Lung (tissue), 11 donors: ENCODE measurements at regions not wholly inside any gene's neighbourhood (a gene's known extent, or its start where the extent isn't known, plus 50 kb on each side); places are given as distances from the start of the nearest gene placed in this dataset.
"Not testable (repeated sequence)": the region's sequence is repeated elsewhere in the genome, so short reads cannot be mapped to it uniquely, and the experiment has no call there.

Experiments used
- ATAC-seq: fragments of 200-7000 bp; cut with Tn5 transposase; one replicate; pipeline ENCODE4 v1.9.1; 2020; ENCODE audit warnings: moderate number of reproducible peaks; ENCODE audit not compliant: insufficient read depth, low FRiP score
- DNase-seq, 3 donors: peaks; one replicate each; pipeline ENCODE4 v3.0.0-alpha.2; 2013 to 2017
- H3K27ac ChIP-seq, 2 donors: one replicate each; pipeline ENCODE4 v1.5.1; 2013; ENCODE audit warnings: mild to moderate bottlenecking in 2 of 2, moderate library complexity in 2 of 2, control low read depth in 1 of 2, inconsistent platforms in 1 of 2, low read depth in 1 of 2, low read length in 1 of 2
- H3K27me3 ChIP-seq, 3 donors: one replicate each; pipeline ENCODE4 v1.5.1; 2013; ENCODE audit warnings: low read length in 2 of 3; ENCODE audit not compliant: control insufficient read depth in 3 of 3, insufficient read depth in 3 of 3
- H3K36me3 ChIP-seq, 4 donors: one replicate each; pipeline ENCODE4 v1.5.1; 2013; ENCODE audit warnings: low read length in 4 of 4, mild to moderate bottlenecking in 1 of 4, moderate library complexity in 1 of 4; ENCODE audit not compliant: control insufficient read depth in 4 of 4, insufficient read depth in 4 of 4
- H3K4me1 ChIP-seq, 5 donors: one replicate each; pipeline ENCODE4 v1.5.1; 2013; ENCODE audit warnings: low read length in 5 of 5, mild to moderate bottlenecking in 2 of 5, moderate library complexity in 1 of 5; ENCODE audit not compliant: control insufficient read depth in 5 of 5, insufficient read depth in 5 of 5
- H3K4me3 ChIP-seq: one replicate; pipeline ENCODE4 v1.5.1; 2013; ENCODE audit warnings: mild to moderate bottlenecking, control low read depth, moderate library complexity
- H3K9ac ChIP-seq, 2 donors: one replicate each; pipeline ENCODE4 v1.5.1; 2013; ENCODE audit warnings: low read length in 2 of 2, control low read depth in 1 of 2; ENCODE audit not compliant: insufficient read depth in 1 of 2
- H3K9me3 ChIP-seq, 4 donors: one replicate each; pipeline ENCODE4 v1.5.1; 2013; ENCODE audit warnings: low read length in 3 of 4, mild to moderate bottlenecking in 1 of 4, moderate library complexity in 1 of 4; ENCODE audit not compliant: control insufficient read depth in 4 of 4, insufficient read depth in 3 of 4
- WGBS, 2 donors: extraction: QIAGEN DNeasy Blood & Tissue Kit; methylation state at CpG; one replicate each; pipeline ENCODE4 v1.1.7; 2013; 5-methylcytosine and 5-hydroxymethylcytosine counted together
- TF ChIP-seq, protein P1 (sequence below): IDR thresholded peaks from 2 replicates; pipeline ENCODE4 v1.5.1; 2012; ENCODE audit warnings: mild to moderate bottlenecking; ENCODE audit errors: control extremely low read depth, extremely low read depth
- donor health status: control.
- donor health status: control.
- donor health status: Bipolar disorder and iron deficiency.
- donor health status: healthy.
- donor health status: DM: yes; HTN: yes; CAD: no.

DNA sequence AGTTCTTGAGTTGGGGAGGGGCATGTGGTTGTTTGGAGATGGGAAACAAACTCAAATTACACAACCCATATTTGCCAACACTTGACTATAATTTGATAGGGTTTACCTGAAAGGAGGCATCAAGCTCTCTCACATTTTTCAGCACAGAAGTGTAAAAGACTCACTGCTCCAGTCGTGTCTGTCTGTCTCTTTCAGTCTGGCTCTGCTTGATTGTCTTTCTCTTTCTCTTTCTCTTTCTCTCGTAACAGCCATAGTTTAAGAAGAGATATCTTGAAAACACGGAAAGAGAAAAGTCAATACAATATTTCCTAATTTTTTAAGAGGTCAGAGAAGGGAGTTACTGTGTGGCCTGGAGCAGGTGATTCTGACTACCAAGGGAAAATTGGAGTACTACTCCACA, 413.6 kb upstream of the CXorf51A start:
- Histone ChIP-seq H3K4me3 (no peak overlapping the region), H3K27me3 (no peaks in the 10 kb centered on the region), H3K4me1 (no peaks in the 10 kb centered on the region), H3K27ac (no peak overlapping the region), H3K9me3 (peaks cover 0 to 2% (median 0%) of the 10 kb centered on the region in 4 donors), H3K36me3 (no peaks in the 10 kb centered on the region), H3K9ac (no peak overlapping the region)
- WGBS, 2 donors = 49 to 85% methylated on average over 3 of the region's 3 CpGs
- no peak for DNase-seq
- no peak for ATAC-seq
- TF ChIP-seq, protein P1, sequence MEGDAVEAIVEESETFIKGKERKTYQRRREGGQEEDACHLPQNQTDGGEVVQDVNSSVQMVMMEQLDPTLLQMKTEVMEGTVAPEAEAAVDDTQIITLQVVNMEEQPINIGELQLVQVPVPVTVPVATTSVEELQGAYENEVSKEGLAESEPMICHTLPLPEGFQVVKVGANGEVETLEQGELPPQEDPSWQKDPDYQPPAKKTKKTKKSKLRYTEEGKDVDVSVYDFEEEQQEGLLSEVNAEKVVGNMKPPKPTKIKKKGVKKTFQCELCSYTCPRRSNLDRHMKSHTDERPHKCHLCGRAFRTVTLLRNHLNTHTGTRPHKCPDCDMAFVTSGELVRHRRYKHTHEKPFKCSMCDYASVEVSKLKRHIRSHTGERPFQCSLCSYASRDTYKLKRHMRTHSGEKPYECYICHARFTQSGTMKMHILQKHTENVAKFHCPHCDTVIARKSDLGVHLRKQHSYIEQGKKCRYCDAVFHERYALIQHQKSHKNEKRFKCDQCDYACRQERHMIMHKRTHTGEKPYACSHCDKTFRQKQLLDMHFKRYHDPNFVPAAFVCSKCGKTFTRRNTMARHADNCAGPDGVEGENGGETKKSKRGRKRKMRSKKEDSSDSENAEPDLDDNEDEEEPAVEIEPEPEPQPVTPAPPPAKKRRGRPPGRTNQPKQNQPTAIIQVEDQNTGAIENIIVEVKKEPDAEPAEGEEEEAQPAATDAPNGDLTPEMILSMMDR = no peak

- Histone ChIP-seq H3K9me3 (peaks cover 0 to 2% (median 0%) of the 10 kb centered on the region in 4 donors), H3K27ac (no peak overlapping the region), H3K36me3 (no peaks in the 10 kb centered on the region), H3K4me3 (no peak overlapping the region), H3K27me3 (no peaks in the 10 kb centered on the region), H3K9ac (no peak overlapping the region), H3K4me1 (no peaks in the 10 kb centered on the region)
- no peak for ATAC-seq
- TF ChIP-seq, protein P1 = no peak
- WGBS, 2 donors = 72 to 75% methylated on average over 3 of the region's 3 CpGs
- DNase-seq = no peak
Observed at GRCh38 chrX:147226801-147227200, 412.3 kb upstream of the CXorf51A start.

DNA sequence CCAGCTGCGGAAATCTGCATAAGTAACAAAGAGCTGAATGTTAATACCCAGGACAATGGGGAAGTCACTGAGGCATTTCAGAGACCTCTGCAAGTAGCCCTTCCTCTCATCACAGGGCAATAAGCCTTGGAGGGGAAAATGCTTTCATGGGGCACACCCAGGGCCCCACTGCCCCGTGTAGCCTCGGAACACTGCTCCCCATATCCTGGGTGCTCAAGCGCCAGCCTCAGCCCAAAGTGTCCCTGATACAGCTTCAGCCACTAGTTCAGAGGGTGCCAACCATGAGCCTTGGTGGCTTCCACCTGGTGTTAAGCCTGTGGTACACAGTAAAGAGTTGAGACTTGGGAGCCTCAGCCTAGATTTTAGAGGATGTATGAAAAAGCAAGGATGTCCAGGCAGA, 402.8 kb upstream of the CXorf51A start:
- Histone ChIP-seq H3K4me3 (no peak overlapping the region), H3K27ac (no peak overlapping the region), H3K4me1 (no peaks in the 10 kb centered on the region), H3K9me3 (no peaks in the 10 kb centered on the region), H3K36me3 (no peaks in the 10 kb centered on the region), H3K9ac (no peak overlapping the region), H3K27me3 (no peaks in the 10 kb centered on the region)
- 83 to 93% methylated on average over 4 of the region's 4 CpGs for whole genome bisulfite sequencing, 2 donors
- TF ChIP-seq, protein P1 = no peak
- DNase-seq (no peak), ATAC-seq (no peak)

- not testable (repeated sequence) for H3K4me3 ChIP-seq, H3K4me1 ChIP-seq, DNase-seq, H3K36me3 ChIP-seq, H3K27ac ChIP-seq, H3K9me3 ChIP-seq, H3K27me3 ChIP-seq, ATAC-seq, H3K9ac ChIP-seq
- 90 to 98% methylated on average over 11 of the region's 11 CpGs for WGBS, 2 donors
Observed at GRCh38 chrX:147200494-147200893, 385.9 kb upstream of the CXorf51A start.
